ENCODE measurements at regions not wholly inside any gene's neighbourhood (a gene's known extent, or its start where the extent isn't known, plus 50 kb on each side); places are given as distances from the start of the nearest gene placed in this dataset.
"Not testable (repeated sequence)": the region's sequence is repeated elsewhere in the genome, so short reads cannot be mapped to it uniquely, and the experiment has no call there.

- H3K4me1 Mint-ChIP-seq = no peaks in the 10 kb centered on the region
- no peak for DNase-seq
- CTCF ChIA-PET = no interaction called here
- H3K36me3 Mint-ChIP-seq = no peaks in the 10 kb centered on the region
- H3K27ac Mint-ChIP-seq = no peak overlapping the region
- no peaks in the 10 kb centered on the region for H3K27me3 Mint-ChIP-seq
- H3K9me3 Mint-ChIP-seq = no peaks in the 10 kb centered on the region
- H3K4me3 Mint-ChIP-seq = no peak overlapping the region
Measured at GRCh38 chr6:63451238-63451637, 121.0 kb upstream of the LOC128125822 start.

- CTCF ChIA-PET = no interaction called here
- Mint-ChIP-seq H3K9me3 (no peaks in the 10 kb centered on the region), H3K27me3 (no peaks in the 10 kb centered on the region)
Measured at GRCh38 chr6:63452125-63452524, 120.2 kb upstream of the LOC128125822 start.

GRCh38 chr6:63456734-63457133 lies 115.5 kb upstream of the LOC128125822 start:
- H3K27ac Mint-ChIP-seq = no peak overlapping the region
- H3K9me3 Mint-ChIP-seq = no peaks in the 10 kb centered on the region
- H3K4me1 Mint-ChIP-seq = no peaks in the 10 kb centered on the region
- DNase-seq = no peak
- no peak overlapping the region for H3K4me3 Mint-ChIP-seq
- CTCF ChIA-PET = no interaction called here
- H3K36me3 Mint-ChIP-seq = no peaks in the 10 kb centered on the region
- no peaks in the 10 kb centered on the region for H3K27me3 Mint-ChIP-seq

More at GRCh38 chr6:63452125-63452524, 120.2 kb upstream of the LOC128125822 start:
- H3K4me1 Mint-ChIP-seq = no peaks in the 10 kb centered on the region
- H3K4me3 Mint-ChIP-seq = no peak overlapping the region
- H3K36me3 Mint-ChIP-seq = no peaks in the 10 kb centered on the region
- no peak for DNase-seq
- no peak overlapping the region for H3K27ac Mint-ChIP-seq

- DNase-seq = no peak
- H3K27ac Mint-ChIP-seq = no peak overlapping the region
- H3K36me3 Mint-ChIP-seq = no peaks in the 10 kb centered on the region
- H3K27me3 Mint-ChIP-seq = no peaks in the 10 kb centered on the region
- H3K4me1 Mint-ChIP-seq = no peaks in the 10 kb centered on the region
- H3K4me3 Mint-ChIP-seq = no peak overlapping the region
- no peaks in the 10 kb centered on the region for H3K9me3 Mint-ChIP-seq
- CTCF ChIA-PET = no interaction called here
Measured at GRCh38 chr6:63458480-63459115, 113.7 kb upstream of the LOC128125822 start.

- Mint-ChIP-seq H3K9me3 (no peaks in the 10 kb centered on the region), H3K27ac (no peak overlapping the region), H3K4me3 (no peak overlapping the region), H3K36me3 (no peaks in the 10 kb centered on the region), H3K4me1 (no peaks in the 10 kb centered on the region), H3K27me3 (no peaks in the 10 kb centered on the region)
- CTCF ChIA-PET = interaction anchor here (0.6 kb wide), 1 partner anchor 174 kb away, joined by 5 read pairs; no protein-coding TSS in a partner anchor
- no peak for DNase-seq
Measured at GRCh38 chr6:63459814-63460213, 112.5 kb upstream of the LOC128125822 start.

GRCh38 chr6:63460971-63461370 lies 111.3 kb upstream of the LOC128125822 start:
- Mint-ChIP-seq H3K27ac (no peak overlapping the region), H3K4me1 (no peaks in the 10 kb centered on the region), H3K36me3 (no peaks in the 10 kb centered on the region), H3K27me3 (no peaks in the 10 kb centered on the region), H3K9me3 (no peaks in the 10 kb centered on the region), H3K4me3 (no peak overlapping the region)
- CTCF ChIA-PET = no interaction called here
- DNase-seq = no peak

- Mint-ChIP-seq H3K9me3 (no peaks in the 10 kb centered on the region), H3K4me3 (no peak overlapping the region), H3K4me1 (no peaks in the 10 kb centered on the region), H3K27ac (no peak overlapping the region), H3K36me3 (no peaks in the 10 kb centered on the region), H3K27me3 (no peaks in the 10 kb centered on the region)
- CTCF ChIA-PET = no interaction called here
- DNase-seq = no peak
Measured at GRCh38 chr6:63464060-63464459, 108.2 kb upstream of the LOC128125822 start.

GRCh38 chr6:63465750-63466149 lies 106.5 kb upstream of the LOC128125822 start:
- no peaks in the 10 kb centered on the region for H3K27me3 Mint-ChIP-seq
- no peak overlapping the region for H3K4me3 Mint-ChIP-seq
- CTCF ChIA-PET = no interaction called here
- H3K27ac Mint-ChIP-seq = no peak overlapping the region
- H3K9me3 Mint-ChIP-seq = no peaks in the 10 kb centered on the region
- no peak for DNase-seq
- no peaks in the 10 kb centered on the region for H3K4me1 Mint-ChIP-seq
- H3K36me3 Mint-ChIP-seq = no peaks in the 10 kb centered on the region

GRCh38 chr6:63466242-63466733 lies 106.0 kb upstream of the LOC128125822 start:
- Mint-ChIP-seq H3K36me3 (no peaks in the 10 kb centered on the region), H3K9me3 (no peaks in the 10 kb centered on the region), H3K4me3 (no peak overlapping the region), H3K27ac (no peak overlapping the region), H3K4me1 (no peaks in the 10 kb centered on the region), H3K27me3 (no peaks in the 10 kb centered on the region)
- DNase-seq = no peak
- CTCF ChIA-PET = no interaction called here

GRCh38 chr6:63467247-63467954 lies 104.9 kb upstream of the LOC128125822 start:
- Mint-ChIP-seq H3K9me3 (no peaks in the 10 kb centered on the region), H3K36me3 (no peaks in the 10 kb centered on the region), H3K4me3 (no peak overlapping the region), H3K27me3 (no peaks in the 10 kb centered on the region), H3K4me1 (no peaks in the 10 kb centered on the region), H3K27ac (no peak overlapping the region)
- DNase-seq = no peak
- CTCF ChIA-PET = no interaction called here

- DNase-seq, H3K4me3 Mint-ChIP-seq, H3K4me1 Mint-ChIP-seq, H3K27me3 Mint-ChIP-seq, H3K27ac Mint-ChIP-seq, CTCF ChIA-PET, H3K36me3 Mint-ChIP-seq, H3K9me3 Mint-ChIP-seq: not testable (repeated sequence)
Measured at GRCh38 chr6:63471145-63471544, 101.1 kb upstream of the LOC128125822 start.

- Mint-ChIP-seq H3K9me3 (no peaks in the 10 kb centered on the region), H3K27ac (no peak overlapping the region), H3K4me3 (no peak overlapping the region), H3K36me3 (no peaks in the 10 kb centered on the region), H3K27me3 (peaks cover 4% of the 10 kb centered on the region), H3K4me1 (no peaks in the 10 kb centered on the region)
- CTCF ChIA-PET = interaction anchor here (1.4 kb wide), 1 partner anchor 16 kb away, joined by 3 read pairs; no protein-coding TSS in a partner anchor
- DNase-seq = no peak
Measured at GRCh38 chr6:63471654-63472053, 100.6 kb upstream of the LOC128125822 start.

GRCh38 chr6:63475707-63476106 lies 96.6 kb upstream of the LOC128125822 start:
- no peak overlapping the region for H3K4me3 Mint-ChIP-seq
- DNase-seq = no peak
- H3K27ac Mint-ChIP-seq = no peak overlapping the region
- no peaks in the 10 kb centered on the region for H3K4me1 Mint-ChIP-seq
- no peaks in the 10 kb centered on the region for H3K36me3 Mint-ChIP-seq
- CTCF ChIA-PET = interaction anchor here (1.3 kb wide), 1 partner anchor 123 kb away, joined by 3 read pairs; no protein-coding TSS in a partner anchor
- H3K27me3 Mint-ChIP-seq = peaks cover 4% of the 10 kb centered on the region
- H3K9me3 Mint-ChIP-seq = no peaks in the 10 kb centered on the region

GRCh38 chr6:63476302-63476701 lies 96.0 kb upstream of the LOC128125822 start:
- no peak for DNase-seq
- Mint-ChIP-seq H3K36me3 (no peaks in the 10 kb centered on the region), H3K4me1 (no peaks in the 10 kb centered on the region), H3K27ac (no peak overlapping the region), H3K4me3 (no peak overlapping the region), H3K9me3 (no peaks in the 10 kb centered on the region), H3K27me3 (peaks cover 4% of the 10 kb centered on the region)
- CTCF ChIA-PET = interaction anchor here (1.3 kb wide), 1 partner anchor 123 kb away, joined by 3 read pairs; no protein-coding TSS in a partner anchor

- H3K4me1 Mint-ChIP-seq = no peaks in the 10 kb centered on the region
Measured at GRCh38 chr6:63477422-63478040, 94.7 kb upstream of the LOC128125822 start.

More at GRCh38 chr6:63477422-63478040, 94.7 kb upstream of the LOC128125822 start:
- Mint-ChIP-seq H3K4me3 (no peak overlapping the region), H3K27ac (no peak overlapping the region), H3K36me3 (no peaks in the 10 kb centered on the region), H3K9me3 (no peaks in the 10 kb centered on the region), H3K27me3 (peaks cover 6% of the 10 kb centered on the region)
- DNase-seq = no peak
- CTCF ChIA-PET = no interaction called here

Measured in activated naive CD4-positive, alpha-beta T cell treated with anti-CD3 and anti-CD28 coated beads, Interleukin-2, amount 10 ng/mL, durations not matched to agents 7 days and 5 days (primary cell).